ENCODE measurements at regions not wholly inside any gene's neighbourhood (a gene's known extent, or its start where the extent isn't known, plus 50 kb on each side); places are given as distances from the start of the nearest gene placed in this dataset.

GRCh38 chr5:13524936-13525335 is 419.6 kb downstream of the DNAH5 start:
- Histone ChIP-seq H3K36me3 (ENCODE audit: insufficient read depth, low read length) (no peaks in the 10 kb centered on the region), H3K4me1 (ENCODE audit: control insufficient read depth, insufficient read depth, low read length, unreplicated experiment) (no peaks in the 10 kb centered on the region), H3K79me2 (ENCODE audit: control insufficient read depth, insufficient read depth, low read length, unreplicated experiment) (no peaks in the 10 kb centered on the region), H3K4me3 (ENCODE audit: low read depth, low read length) (no peak overlapping the region), H3K27me3 (ENCODE audit: insufficient read depth, low read length) (peaks cover 45% of the 10 kb centered on the region), H3K27ac (ENCODE audit: low read depth, low read length) (no peak overlapping the region), H2AFZ (ENCODE audit: low read length, unreplicated experiment) (no peak overlapping the region)

- Histone ChIP-seq H3K36me3 (ENCODE audit: insufficient read depth, low read length) (no peaks in the 10 kb centered on the region), H3K79me2 (ENCODE audit: control insufficient read depth, insufficient read depth, low read length, unreplicated experiment) (no peaks in the 10 kb centered on the region), H3K27me3 (ENCODE audit: insufficient read depth, low read length) (peaks cover 14% of the 10 kb centered on the region), H3K27ac (ENCODE audit: low read depth, low read length) (no peak overlapping the region), H3K4me3 (ENCODE audit: low read depth, low read length) (no peak overlapping the region), H2AFZ (ENCODE audit: low read length, unreplicated experiment) (no peak overlapping the region), H3K4me1 (ENCODE audit: control insufficient read depth, insufficient read depth, low read length, unreplicated experiment) (no peaks in the 10 kb centered on the region)
Observed at GRCh38 chr5:13519131-13519530, 425.4 kb downstream of the DNAH5 start.

- H3K4me1 ChIP-seq (ENCODE audit: control insufficient read depth, insufficient read depth, low read length, unreplicated experiment): no peaks in the 10 kb centered on the region
- no peak overlapping the region for H2AFZ ChIP-seq (ENCODE audit: low read length, unreplicated experiment)
- H3K36me3 ChIP-seq (ENCODE audit: insufficient read depth, low read length): no peaks in the 10 kb centered on the region
- peaks cover 13% of the 10 kb centered on the region for H3K27me3 ChIP-seq (ENCODE audit: insufficient read depth, low read length)
- no peaks in the 10 kb centered on the region for H3K79me2 ChIP-seq (ENCODE audit: control insufficient read depth, insufficient read depth, low read length, unreplicated experiment)
- H3K4me3 ChIP-seq (ENCODE audit: low read depth, low read length): no peak overlapping the region
- no peak overlapping the region for H3K27ac ChIP-seq (ENCODE audit: low read depth, low read length)
Observed at GRCh38 chr5:13516195-13516594, 428.3 kb downstream of the DNAH5 start.

- H2AFZ ChIP-seq (ENCODE audit: low read length, unreplicated experiment): no peak overlapping the region
- H3K27me3 ChIP-seq (ENCODE audit: insufficient read depth, low read length): no peaks in the 10 kb centered on the region; the same call in 1 of the 2 replicates
- H3K4me1 ChIP-seq (ENCODE audit: control insufficient read depth, insufficient read depth, low read length, unreplicated experiment): no peaks in the 10 kb centered on the region
- H3K4me3 ChIP-seq (ENCODE audit: low read depth, low read length): no peak overlapping the region
- H3K36me3 ChIP-seq (ENCODE audit: insufficient read depth, low read length): no peaks in the 10 kb centered on the region
- no peaks in the 10 kb centered on the region for H3K79me2 ChIP-seq (ENCODE audit: control insufficient read depth, insufficient read depth, low read length, unreplicated experiment)
- no peak overlapping the region for H3K27ac ChIP-seq (ENCODE audit: low read depth, low read length)
Observed at GRCh38 chr5:13511442-13511841, 433.0 kb downstream of the DNAH5 start.

- H3K79me2 ChIP-seq (ENCODE audit: control insufficient read depth, insufficient read depth, low read length, unreplicated experiment): no peaks in the 10 kb centered on the region
- no peak overlapping the region for H3K27ac ChIP-seq (ENCODE audit: low read depth, low read length)
- no peaks in the 10 kb centered on the region for H3K4me1 ChIP-seq (ENCODE audit: control insufficient read depth, insufficient read depth, low read length, unreplicated experiment)
- H2AFZ ChIP-seq (ENCODE audit: low read length, unreplicated experiment): no peak overlapping the region
- no peaks in the 10 kb centered on the region for H3K36me3 ChIP-seq (ENCODE audit: insufficient read depth, low read length)
- no peaks in the 10 kb centered on the region; the same call in 1 of the 2 replicates for H3K27me3 ChIP-seq (ENCODE audit: insufficient read depth, low read length)
- H3K4me3 ChIP-seq (ENCODE audit: low read depth, low read length): no peak overlapping the region
Observed at GRCh38 chr5:13510616-13511015, 433.9 kb downstream of the DNAH5 start.

- Histone ChIP-seq H3K4me1 (ENCODE audit: control insufficient read depth, insufficient read depth, low read length, unreplicated experiment) (no peaks in the 10 kb centered on the region), H3K27ac (ENCODE audit: low read depth, low read length) (no peak overlapping the region), H3K4me3 (ENCODE audit: low read depth, low read length) (no peak overlapping the region), H3K27me3 (ENCODE audit: insufficient read depth, low read length) (peaks cover 5% of the 10 kb centered on the region; the same call in 1 of the 2 replicates), H3K36me3 (ENCODE audit: insufficient read depth, low read length) (no peaks in the 10 kb centered on the region), H2AFZ (ENCODE audit: low read length, unreplicated experiment) (no peak overlapping the region), H3K79me2 (ENCODE audit: control insufficient read depth, insufficient read depth, low read length, unreplicated experiment) (no peaks in the 10 kb centered on the region)
Observed at GRCh38 chr5:13508559-13508958, 435.9 kb downstream of the DNAH5 start.

GRCh38 chr5:13505326-13505725 is 439.2 kb downstream of the DNAH5 start:
- no peak overlapping the region for H3K4me3 ChIP-seq (ENCODE audit: low read depth, low read length)
- peaks cover 5% of the 10 kb centered on the region; the same call in 1 of the 2 replicates for H3K27me3 ChIP-seq (ENCODE audit: insufficient read depth, low read length)
- H2AFZ ChIP-seq (ENCODE audit: low read length, unreplicated experiment): no peak overlapping the region
- H3K36me3 ChIP-seq (ENCODE audit: insufficient read depth, low read length): no peaks in the 10 kb centered on the region
- no peaks in the 10 kb centered on the region for H3K4me1 ChIP-seq (ENCODE audit: control insufficient read depth, insufficient read depth, low read length, unreplicated experiment)
- H3K27ac ChIP-seq (ENCODE audit: low read depth, low read length): no peak overlapping the region
- no peaks in the 10 kb centered on the region for H3K79me2 ChIP-seq (ENCODE audit: control insufficient read depth, insufficient read depth, low read length, unreplicated experiment)

GRCh38 chr5:13503017-13503416 is 441.5 kb downstream of the DNAH5 start:
- Histone ChIP-seq H3K4me1 (ENCODE audit: control insufficient read depth, insufficient read depth, low read length, unreplicated experiment) (no peaks in the 10 kb centered on the region), H3K27me3 (ENCODE audit: insufficient read depth, low read length) (0 out of 2 replicates have a peak, but pooled peaks cover 8% of the 10 kb centered on the region), H3K27ac (ENCODE audit: low read depth, low read length) (no peak overlapping the region), H3K79me2 (ENCODE audit: control insufficient read depth, insufficient read depth, low read length, unreplicated experiment) (no peaks in the 10 kb centered on the region), H3K36me3 (ENCODE audit: insufficient read depth, low read length) (no peaks in the 10 kb centered on the region), H2AFZ (ENCODE audit: low read length, unreplicated experiment) (no peak overlapping the region), H3K4me3 (ENCODE audit: low read depth, low read length) (no peak overlapping the region)

GRCh38 chr5:13501176-13501575 is 443.3 kb downstream of the DNAH5 start:
- Histone ChIP-seq H2AFZ (ENCODE audit: low read length, unreplicated experiment) (no peak overlapping the region), H3K27ac (ENCODE audit: low read depth, low read length) (no peak overlapping the region), H3K27me3 (ENCODE audit: insufficient read depth, low read length) (0 out of 2 replicates have a peak, but pooled peaks cover 11% of the 10 kb centered on the region), H3K4me1 (ENCODE audit: control insufficient read depth, insufficient read depth, low read length, unreplicated experiment) (no peaks in the 10 kb centered on the region), H3K36me3 (ENCODE audit: insufficient read depth, low read length) (no peaks in the 10 kb centered on the region), H3K4me3 (ENCODE audit: low read depth, low read length) (no peak overlapping the region), H3K79me2 (ENCODE audit: control insufficient read depth, insufficient read depth, low read length, unreplicated experiment) (no peaks in the 10 kb centered on the region)

GRCh38 chr5:13498279-13498678 is 446.2 kb downstream of the DNAH5 start:
- Histone ChIP-seq H3K4me3 (ENCODE audit: low read depth, low read length) (no peak overlapping the region), H2AFZ (ENCODE audit: low read length, unreplicated experiment) (no peak overlapping the region), H3K4me1 (ENCODE audit: control insufficient read depth, insufficient read depth, low read length, unreplicated experiment) (no peaks in the 10 kb centered on the region), H3K27me3 (ENCODE audit: insufficient read depth, low read length) (0 out of 2 replicates have a peak, but pooled peaks cover 6% of the 10 kb centered on the region), H3K79me2 (ENCODE audit: control insufficient read depth, insufficient read depth, low read length, unreplicated experiment) (no peaks in the 10 kb centered on the region), H3K27ac (ENCODE audit: low read depth, low read length) (no peak overlapping the region), H3K36me3 (ENCODE audit: insufficient read depth, low read length) (no peaks in the 10 kb centered on the region)

- Histone ChIP-seq H2AFZ (ENCODE audit: low read length, unreplicated experiment) (no peak overlapping the region), H3K4me3 (ENCODE audit: low read depth, low read length) (no peak overlapping the region), H3K27ac (ENCODE audit: low read depth, low read length) (no peak overlapping the region), H3K79me2 (ENCODE audit: control insufficient read depth, insufficient read depth, low read length, unreplicated experiment) (no peaks in the 10 kb centered on the region), H3K4me1 (ENCODE audit: control insufficient read depth, insufficient read depth, low read length, unreplicated experiment) (no peaks in the 10 kb centered on the region), H3K36me3 (ENCODE audit: insufficient read depth, low read length) (no peaks in the 10 kb centered on the region), H3K27me3 (ENCODE audit: insufficient read depth, low read length) (peaks cover 5% of the 10 kb centered on the region; the same call in 1 of the 2 replicates)
Observed at GRCh38 chr5:13488254-13488931, 456.1 kb downstream of the DNAH5 start.

Data from ACC112 (cell line).